HUES48 (cell line): ENCODE measurements at regions not wholly inside any gene's neighbourhood (a gene's known extent, or its start where the extent isn't known, plus 50 kb on each side); places are given as distances from the start of the nearest gene placed in this dataset.

Source experiments
- H3K27ac ChIP-seq: one replicate; pipeline ENCODE4 v1.7.0; 2013; ENCODE audit warnings: low read depth, low read length, inconsistent platforms
- H3K27me3 ChIP-seq: 2 replicates; pipeline ENCODE4 v1.6.1; 2013; ENCODE audit warnings: mild to moderate bottlenecking, low read length; ENCODE audit not compliant: control insufficient read depth, insufficient read depth
- H3K36me3 ChIP-seq: 2 replicates; pipeline ENCODE4 v1.6.1; 2013; ENCODE audit warnings: low read length; ENCODE audit not compliant: control insufficient read depth, insufficient read depth
- H3K4me1 ChIP-seq: 2 replicates; pipeline ENCODE4 v1.6.1; 2013; ENCODE audit warnings: mild to moderate bottlenecking, low read length; ENCODE audit not compliant: control insufficient read depth, insufficient read depth
- H3K4me3 ChIP-seq: 2 replicates; pipeline ENCODE4 v1.5.1; 2013; ENCODE audit warnings: mild to moderate bottlenecking, low read depth, low read length
- H3K9ac ChIP-seq: 2 replicates; pipeline ENCODE4 v1.6.1; 2013; ENCODE audit warnings: mild to moderate bottlenecking, low read depth, low read length, moderate library complexity
- H3K9me3 ChIP-seq: 2 replicates; pipeline ENCODE4 v1.6.1; 2013; ENCODE audit warnings: low read length; ENCODE audit not compliant: control insufficient read depth, insufficient read depth

DNA sequence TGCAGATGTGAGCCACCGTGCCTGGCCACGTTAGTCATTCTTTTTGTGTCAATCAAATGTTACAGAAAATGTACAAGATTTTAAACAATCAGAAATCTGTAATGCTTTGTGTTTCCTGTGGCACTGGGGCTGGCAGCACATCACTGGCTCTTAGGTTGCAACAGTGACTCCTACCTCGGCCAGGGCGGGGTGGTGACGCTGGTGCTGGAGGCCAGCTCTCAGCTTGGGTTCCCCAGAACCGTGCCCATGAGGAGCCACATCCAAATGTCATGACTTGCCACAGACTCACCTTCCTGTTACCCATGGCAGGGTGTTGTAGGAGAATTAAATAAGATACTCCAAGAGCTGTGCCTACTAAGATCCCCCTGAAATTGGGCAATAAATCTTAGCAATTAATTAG, 161.7 kb downstream of the TEX29 start:
- Histone ChIP-seq H3K4me3 (no peak overlapping the region), H3K4me1 (no peaks in the 10 kb centered on the region), H3K27me3 (no peaks in the 10 kb centered on the region), H3K9me3 (peaks cover 8% of the 10 kb centered on the region), H3K9ac (no peak overlapping the region), H3K27ac (no peak overlapping the region), H3K36me3 (no peaks in the 10 kb centered on the region)

DNA sequence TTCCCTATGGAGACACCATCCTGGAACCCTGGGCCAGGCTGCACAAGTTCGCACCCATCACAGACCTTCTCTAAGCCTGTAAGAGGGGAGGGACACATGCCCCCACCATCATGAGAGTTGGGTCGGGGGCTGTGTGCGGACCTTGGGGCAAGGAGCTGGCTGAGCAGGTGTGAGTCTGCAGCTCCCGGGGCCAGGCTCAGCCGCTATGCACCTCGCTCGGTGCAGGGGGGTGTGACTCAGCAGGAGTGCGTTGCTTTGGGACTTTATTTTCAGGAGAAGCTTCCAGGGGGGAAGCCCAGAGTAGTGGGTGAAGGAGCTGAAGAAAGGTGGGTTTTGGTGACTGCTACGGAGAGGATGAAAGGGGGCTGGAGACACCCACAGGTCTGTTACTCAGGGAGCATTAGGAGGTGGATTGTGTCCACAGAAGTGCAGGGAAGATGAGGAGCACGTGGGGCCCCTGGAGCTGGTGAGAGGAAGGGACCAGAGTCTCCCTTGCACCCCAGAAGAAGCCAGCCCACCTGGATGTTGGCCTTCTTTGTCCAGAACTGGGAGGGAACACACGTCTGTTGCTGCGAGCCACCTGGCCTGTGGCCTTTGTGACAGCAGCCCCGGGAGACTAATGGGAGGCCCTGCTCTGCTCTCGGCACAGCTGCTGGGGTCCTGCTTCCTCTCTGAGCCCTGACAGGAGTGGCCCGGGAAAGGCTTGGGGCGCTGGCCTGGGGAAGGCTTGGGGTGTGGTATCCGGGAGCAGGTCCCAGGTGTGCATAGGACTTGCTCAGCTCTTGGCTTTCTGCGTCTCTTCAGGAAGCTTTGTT, 162.6 kb downstream of the TEX29 start:
- H3K27me3 ChIP-seq = no peaks in the 10 kb centered on the region

GRCh38 chr13:111483621-111483987, 163.2 kb downstream of the TEX29 start:
- Histone ChIP-seq H3K9ac (no peak overlapping the region), H3K27me3 (no peaks in the 10 kb centered on the region)

More for the DNA sequence above, 162.6 kb downstream of the TEX29 start:
- peaks cover 11% of the 10 kb centered on the region for H3K9me3 ChIP-seq
- no peaks in the 10 kb centered on the region for H3K36me3 ChIP-seq
- no peak overlapping the region for H3K27ac ChIP-seq
- no peak overlapping the region for H3K4me3 ChIP-seq
- H3K9ac ChIP-seq = no peak overlapping the region
- H3K4me1 ChIP-seq = no peaks in the 10 kb centered on the region

GRCh38 chr13:111484141-111484925, 163.9 kb downstream of the TEX29 start:
- Histone ChIP-seq H3K9me3 (peaks cover 11% of the 10 kb centered on the region), H3K27ac (no peak overlapping the region), H3K36me3 (no peaks in the 10 kb centered on the region), H3K4me1 (no peaks in the 10 kb centered on the region), H3K27me3 (no peaks in the 10 kb centered on the region), H3K9ac (no peak overlapping the region), H3K4me3 (no peak overlapping the region)

More at GRCh38 chr13:111483621-111483987, 163.2 kb downstream of the TEX29 start:
- Histone ChIP-seq H3K27ac (no peak overlapping the region), H3K36me3 (no peaks in the 10 kb centered on the region), H3K9me3 (peaks cover 11% of the 10 kb centered on the region), H3K4me1 (no peaks in the 10 kb centered on the region), H3K4me3 (no peak overlapping the region)

DNA sequence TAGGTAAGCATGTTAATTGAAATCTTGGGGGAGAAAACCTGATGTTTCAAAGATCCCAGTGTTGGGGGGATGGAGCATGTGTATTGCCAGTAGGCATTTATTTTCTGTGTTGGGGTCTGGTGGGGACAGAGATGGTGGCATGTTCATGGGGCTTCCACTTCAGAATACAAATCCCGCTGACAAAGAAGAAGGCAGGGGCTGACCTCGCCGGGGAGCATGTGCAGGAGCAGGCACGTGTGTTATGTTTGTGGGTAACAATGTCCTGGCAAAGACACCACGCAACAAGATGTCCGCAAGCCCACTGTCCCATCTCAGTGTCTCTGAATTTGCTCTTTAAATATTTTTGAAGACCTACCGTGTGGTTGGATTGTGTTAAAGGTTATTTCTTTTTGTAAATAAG, 164.5 kb downstream of the TEX29 start:
- Histone ChIP-seq H3K27ac (no peak overlapping the region), H3K4me1 (no peaks in the 10 kb centered on the region), H3K27me3 (no peaks in the 10 kb centered on the region), H3K4me3 (no peak overlapping the region), H3K9ac (no peak overlapping the region), H3K36me3 (no peaks in the 10 kb centered on the region), H3K9me3 (peaks cover 11% of the 10 kb centered on the region)

- no peaks in the 10 kb centered on the region for H3K36me3 ChIP-seq
- no peak overlapping the region for H3K4me3 ChIP-seq
- H3K27me3 ChIP-seq = no peaks in the 10 kb centered on the region
- no peak overlapping the region for H3K27ac ChIP-seq
- H3K9ac ChIP-seq = no peak overlapping the region
- H3K9me3 ChIP-seq = peaks cover 11% of the 10 kb centered on the region
- H3K4me1 ChIP-seq = no peaks in the 10 kb centered on the region
Measured at GRCh38 chr13:111485491-111486250, 165.2 kb downstream of the TEX29 start.

- Histone ChIP-seq H3K9ac (no peak overlapping the region), H3K27ac (no peak overlapping the region), H3K4me3 (no peak overlapping the region), H3K4me1 (no peaks in the 10 kb centered on the region), H3K9me3 (peaks cover 11% of the 10 kb centered on the region), H3K36me3 (no peaks in the 10 kb centered on the region), H3K27me3 (no peaks in the 10 kb centered on the region)
Measured at GRCh38 chr13:111486331-111486730, 165.9 kb downstream of the TEX29 start.

DNA sequence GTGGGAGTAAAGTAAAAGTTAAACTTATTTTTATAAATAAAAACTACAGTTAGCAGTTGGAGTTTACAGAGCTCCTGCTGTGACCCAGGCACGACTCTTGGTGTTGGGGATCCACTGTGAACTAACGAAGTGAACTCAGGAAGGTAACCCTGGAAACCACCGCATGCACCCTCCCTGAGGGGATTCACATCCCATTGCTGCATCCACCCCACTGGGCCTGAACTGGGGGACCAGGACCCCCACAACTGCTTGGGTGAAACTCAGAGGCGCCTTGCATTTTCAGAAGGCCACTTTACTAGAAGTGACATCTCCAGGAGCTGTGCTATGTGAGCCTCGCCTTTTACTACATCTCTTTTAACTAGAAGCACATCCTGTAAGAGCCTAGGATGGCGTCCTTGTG, 166.4 kb downstream of the TEX29 start:
- Histone ChIP-seq H3K9me3 (peaks cover 11% of the 10 kb centered on the region), H3K27ac (no peak overlapping the region), H3K36me3 (no peaks in the 10 kb centered on the region), H3K4me1 (no peaks in the 10 kb centered on the region), H3K27me3 (no peaks in the 10 kb centered on the region), H3K4me3 (no peak overlapping the region), H3K9ac (no peak overlapping the region)

- H3K36me3 ChIP-seq = no peaks in the 10 kb centered on the region
- H3K4me1 ChIP-seq = no peaks in the 10 kb centered on the region
- H3K4me3 ChIP-seq = no peak overlapping the region
- no peak overlapping the region for H3K9ac ChIP-seq
- no peak overlapping the region for H3K27ac ChIP-seq
- no peaks in the 10 kb centered on the region for H3K27me3 ChIP-seq
- H3K9me3 ChIP-seq = peaks cover 11% of the 10 kb centered on the region
Measured at GRCh38 chr13:111488486-111489132, 168.2 kb downstream of the TEX29 start.

DNA sequence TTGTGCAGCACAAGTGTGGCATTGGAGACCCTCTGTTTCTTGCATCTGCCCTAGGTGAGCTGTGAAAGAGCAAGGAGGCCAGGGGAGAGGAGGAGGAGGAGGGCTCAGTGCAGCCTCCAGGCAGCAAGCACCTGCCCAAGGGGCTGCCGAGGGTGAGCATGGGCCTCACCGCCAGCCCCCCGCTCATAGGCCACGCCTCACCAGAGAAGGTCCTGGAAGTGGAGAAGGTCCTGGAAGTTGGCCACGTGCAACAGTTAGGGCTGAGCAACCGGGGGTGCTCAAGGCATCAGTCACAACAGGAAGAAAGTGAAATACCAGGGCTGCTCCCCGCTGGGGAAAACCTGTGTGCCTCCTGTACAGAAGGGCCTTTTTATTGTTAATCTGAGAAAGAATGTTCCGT, 168.9 kb downstream of the TEX29 start:
- Histone ChIP-seq H3K27ac (no peak overlapping the region), H3K9ac (no peak overlapping the region), H3K4me3 (no peak overlapping the region), H3K9me3 (peaks cover 11% of the 10 kb centered on the region), H3K4me1 (no peaks in the 10 kb centered on the region), H3K36me3 (no peaks in the 10 kb centered on the region), H3K27me3 (no peaks in the 10 kb centered on the region)
